ENCODE measurements at regions not wholly inside any gene's neighbourhood (a gene's known extent, or its start where the extent isn't known, plus 50 kb on each side); places are given as distances from the start of the nearest gene placed in this dataset.

GRCh38 chr12:34151019-34151418 lies 128.7 kb downstream of the ALG10 start:
- TF ChIP-seq CTCF (conservative IDR thresholded peaks at IDR 0.05; ENCODE audit: low read length) (no peak), EZH2phosphoT487 (IDR thresholded peaks at IDR 0.05; ENCODE audit: borderline replicate concordance) (no peak)

All from Loucy (cell line).